HEK293 (cell line): ENCODE measurements at regions not wholly inside any gene's neighbourhood (a gene's known extent, or its start where the extent isn't known, plus 50 kb on each side); places are given as distances from the start of the nearest gene placed in this dataset.
"Not testable (repeated sequence)": the region's sequence is repeated elsewhere in the genome, so short reads cannot be mapped to it uniquely, and the experiment has no call there.

ENCODE experiments used
- AEBP2 ChIP-seq: fragments of 450-650 bp; formaldehyde crosslinking; IDR thresholded peaks from 2 replicates; pipeline ENCODE4 v1.5.1; 2016; ENCODE audit warnings: missing biosample characterization, missing genetic modification characterization, borderline replicate concordance
- BCL11A ChIP-seq: fragments of 450-650 bp; formaldehyde crosslinking; IDR thresholded peaks from 2 replicates; pipeline ENCODE4 v1.5.1; 2016; ENCODE audit warnings: low read depth, missing biosample characterization, missing genetic modification characterization
- BCL6B ChIP-seq: fragments of 450-650 bp; formaldehyde crosslinking; IDR thresholded peaks from 2 replicates; pipeline ENCODE4 v1.5.1; 2017; ENCODE audit warnings: missing biosample characterization, missing genetic modification characterization
- CTCF ChIP-seq: fragments of 450-650 bp; formaldehyde crosslinking; IDR thresholded peaks from 2 replicates; pipeline ENCODE4 v1.5.1; 2016; ENCODE audit warnings: missing biosample characterization, missing genetic modification characterization
- PRDM2 ChIP-seq: fragments of 450-650 bp; formaldehyde crosslinking; IDR thresholded peaks from 2 replicates; pipeline ENCODE4 v1.5.1; 2016; ENCODE audit warnings: missing biosample characterization, missing genetic modification characterization, borderline replicate concordance
- ZBTB44 ChIP-seq: fragments of 450-650 bp; IDR thresholded peaks from 2 replicates; pipeline ENCODE4 v1.5.1; 2018; ENCODE audit warnings: missing biosample characterization, mild to moderate bottlenecking, missing genetic modification characterization
- ZNF274 ChIP-seq, 2 experiments: fragments of 200-500 bp in 1 of 2; fragments of 450-650 bp in 1 of 2; sonication (Bioruptor generic) in 1 of 2; formaldehyde crosslinking in 1 of 2; IDR thresholded peaks; 2 replicates each; pipeline versions ENCODE4 v1.5.1 to v1.6.1; 2014 to 2016; ENCODE audit warnings: borderline replicate concordance in 1 of 2, inconsistent platforms in 1 of 2, low read length in 1 of 2, missing biosample characterization in 1 of 2, missing genetic modification characterization in 1 of 2
- ZNF513 ChIP-seq: fragments of 450-650 bp; IDR thresholded peaks from 2 replicates; pipeline ENCODE4 v1.5.1; 2018; ENCODE audit warnings: missing biosample characterization, missing genetic modification characterization
- ZNF664 ChIP-seq: fragments of 450-650 bp; formaldehyde crosslinking; IDR thresholded peaks from 2 replicates; pipeline ENCODE4 v1.5.1; 2016; ENCODE audit warnings: missing biosample characterization, missing genetic modification characterization
- ZNF747 ChIP-seq: fragments of 450-650 bp; formaldehyde crosslinking; IDR thresholded peaks from 2 replicates; pipeline ENCODE4 v1.5.1; 2016; ENCODE audit warnings: missing biosample characterization, missing genetic modification characterization
- ZNF768 ChIP-seq: fragments of 450-650 bp; formaldehyde crosslinking; IDR thresholded peaks from 2 replicates; pipeline ENCODE4 v1.5.1; 2018; ENCODE audit warnings: missing biosample characterization, mild to moderate bottlenecking, missing genetic modification characterization
- ZNF830 ChIP-seq: fragments of 450-650 bp; IDR thresholded peaks from 2 replicates; pipeline ENCODE4 v1.5.0; 2018; ENCODE audit warnings: missing biosample characterization, missing genetic modification characterization, low read depth, mild to moderate bottlenecking, moderate library complexity

GRCh38 chr22:11822326-11822725, 3705.7 kb upstream of the OR11H1 start:
- not testable (repeated sequence) for TF ChIP-seq CTCF (tag by site-specific recombination); BCL6B (tag by site-specific recombination); ZNF830; ZNF513 (tag by site-specific recombination); BCL11A (tag by site-specific recombination); ZNF664 (tag by site-specific recombination); PRDM2 (tag by site-specific recombination); AEBP2 (tag by site-specific recombination); ZBTB44 (tag by site-specific recombination); ZNF747 (tag by site-specific recombination); ZNF768 (tag by site-specific recombination); ZNF274 (IDR thresholded peaks at IDR 0.05; ENCODE audit: low read length); ZNF274 (tag by site-specific recombination; IDR thresholded peaks at IDR 0.05; ENCODE audit: borderline replicate concordance)
